GM23338 (cell line): ENCODE measurements at regions not wholly inside any gene's neighbourhood (a gene's known extent, or its start where the extent isn't known, plus 50 kb on each side); places are given as distances from the start of the nearest gene placed in this dataset.

ENCODE experiments used
- CREB1 ChIP-seq: fragments of 250-450 bp; sonication (Bioruptor Pico); IDR thresholded peaks from 2 replicates; pipeline ENCODE4 v1.5.0; 2020; ENCODE audit warnings: low read depth, mild to moderate bottlenecking, moderate library complexity
- EZH2 ChIP-seq: fragments of 200-600 bp; sonication (generic); IDR thresholded peaks from one replicate; pipeline ENCODE4 v1.8.0; 2017; ENCODE audit warnings: antibody characterized with exemption, mild to moderate bottlenecking, low read depth; ENCODE audit not compliant: unreplicated experiment
- JUNB ChIP-seq: IDR thresholded peaks from one replicate; pipeline ENCODE4 v1.6.1; 2016; ENCODE audit warnings: antibody characterized with exemption; ENCODE audit not compliant: unreplicated experiment
- POLR2AphosphoS5 ChIP-seq: IDR thresholded peaks from 2 replicates; pipeline ENCODE4 v1.6.1; 2016; ENCODE audit warnings: antibody characterized with exemption, low read depth
- REST ChIP-seq: IDR thresholded peaks from one replicate; pipeline ENCODE4 v1.6.1; 2018; ENCODE audit warnings: antibody characterized with exemption; ENCODE audit not compliant: unreplicated experiment
- STAT1 ChIP-seq: IDR thresholded peaks from one replicate; pipeline ENCODE4 v1.6.1; 2016; ENCODE audit warnings: antibody characterized with exemption; ENCODE audit not compliant: unreplicated experiment
- ZNF331 ChIP-seq: fragments of 250-450 bp; sonication (Bioruptor Pico); IDR thresholded peaks from 2 replicates; pipeline ENCODE4 v1.5.0; 2020; ENCODE audit warnings: low read depth, mild to moderate bottlenecking, moderate library complexity
- TF ChIP-seq, protein P1 (sequence below), 2 experiments: fragments of 200-600 bp in 1 of 2; sonication (generic) in 1 of 2; conservative IDR thresholded peaks; 2 replicates each; pipeline versions ENCODE4 v1.5.1 to v1.6.1; 2016 to 2017; ENCODE audit warnings: antibody characterized with exemption in 2 of 2, low read depth in 2 of 2, mild to moderate bottlenecking in 2 of 2, moderate library complexity in 1 of 2

DNA sequence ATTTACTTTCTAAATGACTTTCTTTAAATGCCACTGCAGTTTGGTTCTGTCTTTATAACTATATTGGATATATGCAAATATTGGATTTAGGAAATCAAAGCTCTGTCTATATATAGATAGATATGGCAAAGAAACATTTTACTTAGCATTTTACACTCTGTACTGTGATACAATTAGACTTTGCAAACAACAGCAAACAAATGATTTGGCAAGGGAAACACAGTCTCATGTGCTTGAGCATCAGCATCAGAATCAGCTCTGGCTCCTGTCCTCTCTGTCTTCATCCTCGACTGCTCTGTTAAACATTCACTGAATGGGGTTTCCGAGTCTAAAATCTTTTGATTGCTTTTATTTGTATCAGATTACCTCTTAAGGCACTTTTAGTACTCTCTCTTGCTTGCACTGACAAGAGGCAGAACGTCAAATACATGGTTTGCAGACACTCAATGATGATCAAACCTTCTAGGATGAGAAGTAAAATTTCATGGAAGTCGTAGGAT, 176.8 kb upstream of the LRP1B start:
- TF ChIP-seq ZNF331 (no peak), POLR2AphosphoS5 (no peak), JUNB (no peak), REST (no peak), EZH2 (no peak), STAT1 (no peak), CREB1 (CRISPR knock-in tag) (no peak)
- TF ChIP-seq, protein P1, sequence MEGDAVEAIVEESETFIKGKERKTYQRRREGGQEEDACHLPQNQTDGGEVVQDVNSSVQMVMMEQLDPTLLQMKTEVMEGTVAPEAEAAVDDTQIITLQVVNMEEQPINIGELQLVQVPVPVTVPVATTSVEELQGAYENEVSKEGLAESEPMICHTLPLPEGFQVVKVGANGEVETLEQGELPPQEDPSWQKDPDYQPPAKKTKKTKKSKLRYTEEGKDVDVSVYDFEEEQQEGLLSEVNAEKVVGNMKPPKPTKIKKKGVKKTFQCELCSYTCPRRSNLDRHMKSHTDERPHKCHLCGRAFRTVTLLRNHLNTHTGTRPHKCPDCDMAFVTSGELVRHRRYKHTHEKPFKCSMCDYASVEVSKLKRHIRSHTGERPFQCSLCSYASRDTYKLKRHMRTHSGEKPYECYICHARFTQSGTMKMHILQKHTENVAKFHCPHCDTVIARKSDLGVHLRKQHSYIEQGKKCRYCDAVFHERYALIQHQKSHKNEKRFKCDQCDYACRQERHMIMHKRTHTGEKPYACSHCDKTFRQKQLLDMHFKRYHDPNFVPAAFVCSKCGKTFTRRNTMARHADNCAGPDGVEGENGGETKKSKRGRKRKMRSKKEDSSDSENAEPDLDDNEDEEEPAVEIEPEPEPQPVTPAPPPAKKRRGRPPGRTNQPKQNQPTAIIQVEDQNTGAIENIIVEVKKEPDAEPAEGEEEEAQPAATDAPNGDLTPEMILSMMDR (conservative IDR thresholded peaks at IDR 0.05; ENCODE audit: low read depth in 2 of 2): no peak
